ENCODE measurements at regions not wholly inside any gene's neighbourhood (a gene's known extent, or its start where the extent isn't known, plus 50 kb on each side); places are given as distances from the start of the nearest gene placed in this dataset.

- no peak for DNase-seq (ENCODE audit: low read depth)
These were observed 63.8 kb upstream of the ETS2 start for GRCh38 chr21:38741950-38742256.

GRCh38 chr21:38742580-38743260 is 63.0 kb upstream of the ETS2 start:
- DNase-seq (ENCODE audit: low read depth) = no peak

- no peak for DNase-seq (ENCODE audit: low read depth)
These were observed 61.8 kb upstream of the ETS2 start for GRCh38 chr21:38743772-38744529.

GRCh38 chr21:38744861-38745260 is 60.9 kb upstream of the ETS2 start:
- no peak for DNase-seq (ENCODE audit: low read depth)

GRCh38 chr21:38747810-38748209 is 57.9 kb upstream of the ETS2 start:
- DNase-seq (ENCODE audit: low read depth) = no peak

GRCh38 chr21:38751379-38752050 is 54.2 kb upstream of the ETS2 start:
- DNase-seq (ENCODE audit: low read depth) = no peak

GRCh38 chr21:38752051-38752505 is 53.7 kb upstream of the ETS2 start:
- DNase-seq (ENCODE audit: low read depth) = no peak

GRCh38 chr21:38753114-38753513 is 52.6 kb upstream of the ETS2 start:
- no peak for DNase-seq (ENCODE audit: low read depth)

- DNase-seq (ENCODE audit: low read depth) = no peak
These were observed 52.2 kb upstream of the ETS2 start for GRCh38 chr21:38753557-38753971.
